Mammary epithelial cell (primary cell): ENCODE measurements at regions not wholly inside any gene's neighbourhood (a gene's known extent, or its start where the extent isn't known, plus 50 kb on each side); places are given as distances from the start of the nearest gene placed in this dataset.

Source experiments
- EZH2 ChIP-seq: IDR thresholded peaks from 2 replicates; pipeline ENCODE4 v1.6.1; 2012; ENCODE audit warnings: low read length, inconsistent platforms, borderline replicate concordance
- TF ChIP-seq, protein P1 (sequence below), 2 donors: IDR thresholded peaks in 1 of 2; conservative IDR thresholded peaks in 1 of 2; 2 replicates each; pipeline ENCODE4 v1.5.1; 2011 to 2012; ENCODE audit warnings: inconsistent platforms in 2 of 2, low read length in 2 of 2, mild to moderate bottlenecking in 2 of 2, control low read depth in 1 of 2, low read depth in 1 of 2; ENCODE audit not compliant: insufficient read depth in 1 of 2; ENCODE audit errors: extremely low read depth in 1 of 2

DNA sequence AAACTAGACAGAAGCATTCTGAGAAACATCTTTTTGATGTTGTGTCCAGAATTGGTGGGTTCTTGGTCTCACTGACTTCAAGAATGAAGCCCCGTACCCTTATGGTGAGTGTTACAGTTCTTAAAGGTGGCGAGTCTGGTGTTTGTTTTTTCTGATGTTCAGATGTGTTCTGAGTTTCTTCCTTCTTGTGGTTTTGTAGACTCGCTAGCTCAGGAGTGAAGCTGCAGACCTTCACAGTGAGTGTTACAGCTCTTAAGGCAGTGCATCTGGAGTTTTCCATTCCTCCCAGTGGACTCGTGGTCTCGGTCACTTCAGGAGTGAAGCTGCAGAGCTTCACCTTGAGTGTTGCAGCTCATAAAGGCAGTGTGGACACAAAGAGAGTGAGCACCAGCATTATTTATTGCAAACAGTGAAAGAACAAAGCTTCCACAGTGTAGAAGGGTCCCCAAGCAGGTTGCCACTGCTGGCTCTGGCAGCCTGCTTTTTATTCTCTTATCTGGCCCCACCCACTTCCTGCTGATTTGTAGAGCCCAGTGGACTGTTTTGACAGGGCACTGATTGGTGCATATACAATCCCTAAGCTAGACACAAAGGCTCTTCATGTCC is 1820.8 kb downstream of the UQCRFS1 start:
- TF ChIP-seq, protein P1, sequence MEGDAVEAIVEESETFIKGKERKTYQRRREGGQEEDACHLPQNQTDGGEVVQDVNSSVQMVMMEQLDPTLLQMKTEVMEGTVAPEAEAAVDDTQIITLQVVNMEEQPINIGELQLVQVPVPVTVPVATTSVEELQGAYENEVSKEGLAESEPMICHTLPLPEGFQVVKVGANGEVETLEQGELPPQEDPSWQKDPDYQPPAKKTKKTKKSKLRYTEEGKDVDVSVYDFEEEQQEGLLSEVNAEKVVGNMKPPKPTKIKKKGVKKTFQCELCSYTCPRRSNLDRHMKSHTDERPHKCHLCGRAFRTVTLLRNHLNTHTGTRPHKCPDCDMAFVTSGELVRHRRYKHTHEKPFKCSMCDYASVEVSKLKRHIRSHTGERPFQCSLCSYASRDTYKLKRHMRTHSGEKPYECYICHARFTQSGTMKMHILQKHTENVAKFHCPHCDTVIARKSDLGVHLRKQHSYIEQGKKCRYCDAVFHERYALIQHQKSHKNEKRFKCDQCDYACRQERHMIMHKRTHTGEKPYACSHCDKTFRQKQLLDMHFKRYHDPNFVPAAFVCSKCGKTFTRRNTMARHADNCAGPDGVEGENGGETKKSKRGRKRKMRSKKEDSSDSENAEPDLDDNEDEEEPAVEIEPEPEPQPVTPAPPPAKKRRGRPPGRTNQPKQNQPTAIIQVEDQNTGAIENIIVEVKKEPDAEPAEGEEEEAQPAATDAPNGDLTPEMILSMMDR (conservative IDR thresholded peaks at IDR 0.05 in 1 of 2, IDR thresholded peaks at IDR 0.05 in 1 of 2; ENCODE audit: extremely low read depth in 1 of 2, insufficient read depth in 1 of 2, low read depth in 1 of 2, low read length in 2 of 2) = no peak
- no peak for TF ChIP-seq EZH2
